ENCODE measurements at regions not wholly inside any gene's neighbourhood (a gene's known extent, or its start where the extent isn't known, plus 50 kb on each side); places are given as distances from the start of the nearest gene placed in this dataset.
"Not testable (repeated sequence)": the region's sequence is repeated elsewhere in the genome, so short reads cannot be mapped to it uniquely, and the experiment has no call there.

DNA sequence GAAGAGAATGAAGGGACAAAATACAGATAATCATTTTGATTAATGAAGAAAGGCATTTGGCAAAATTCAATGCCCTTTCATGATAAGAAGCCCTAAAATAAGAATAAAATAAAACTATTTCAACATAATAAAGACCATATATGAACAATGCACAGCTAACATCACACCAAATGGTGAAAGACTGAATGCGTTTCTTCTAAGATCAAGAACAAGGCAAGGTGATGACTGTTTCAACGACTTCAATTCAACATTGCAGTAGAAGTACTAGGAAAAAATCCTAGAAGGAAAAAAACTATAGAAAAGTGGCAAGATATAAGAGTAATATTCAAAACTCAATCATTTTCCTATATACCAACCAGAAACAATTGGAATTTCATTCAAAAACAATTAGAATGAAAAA, 280.1 kb upstream of the GRM7 start:
- DNase-seq (ENCODE audit: low spot score), result no peak

DNA sequence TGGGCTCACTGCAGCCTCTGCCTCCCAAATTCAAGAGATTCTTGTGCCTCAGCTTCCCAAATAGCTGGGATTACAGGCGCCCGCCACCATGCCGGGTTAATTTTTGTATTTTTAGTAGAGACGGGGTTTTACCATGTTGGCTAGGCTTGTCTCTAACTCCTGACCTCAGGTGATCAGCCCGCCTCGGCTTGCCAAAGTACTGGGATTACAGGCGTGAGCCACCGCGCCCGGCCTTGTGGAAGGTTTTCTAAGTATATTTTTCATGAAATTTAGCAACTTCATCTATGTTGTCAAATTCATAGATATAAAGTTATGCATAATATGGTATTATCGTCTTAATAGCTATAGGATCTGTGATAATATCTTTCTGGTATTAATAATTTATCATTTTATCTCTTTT, 275.6 kb upstream of the GRM7 start:
- DNase-seq (ENCODE audit: low spot score), result no peak

DNA sequence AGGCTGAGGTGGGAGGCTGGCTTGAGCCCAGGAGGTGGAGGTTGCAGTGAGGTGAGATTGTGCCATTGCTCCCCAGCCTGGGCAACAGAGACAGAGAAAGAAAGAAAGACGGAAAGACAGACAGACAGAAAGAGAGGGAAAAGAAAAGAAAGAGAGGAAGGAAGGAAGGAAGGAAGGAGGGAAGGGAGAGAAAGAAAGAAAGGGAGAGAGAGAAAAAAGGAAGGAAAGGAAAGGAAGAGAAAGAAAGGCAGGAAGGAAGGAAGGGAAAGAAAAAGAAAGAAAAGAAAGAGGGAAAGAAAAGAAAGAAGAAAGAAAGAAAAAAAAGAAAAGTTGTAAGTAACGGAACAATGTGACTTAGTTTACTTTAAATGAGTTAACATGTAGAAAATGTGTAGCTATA, 260.7 kb upstream of the GRM7 start:
- DNase-seq (ENCODE audit: low spot score), result no peak

DNA sequence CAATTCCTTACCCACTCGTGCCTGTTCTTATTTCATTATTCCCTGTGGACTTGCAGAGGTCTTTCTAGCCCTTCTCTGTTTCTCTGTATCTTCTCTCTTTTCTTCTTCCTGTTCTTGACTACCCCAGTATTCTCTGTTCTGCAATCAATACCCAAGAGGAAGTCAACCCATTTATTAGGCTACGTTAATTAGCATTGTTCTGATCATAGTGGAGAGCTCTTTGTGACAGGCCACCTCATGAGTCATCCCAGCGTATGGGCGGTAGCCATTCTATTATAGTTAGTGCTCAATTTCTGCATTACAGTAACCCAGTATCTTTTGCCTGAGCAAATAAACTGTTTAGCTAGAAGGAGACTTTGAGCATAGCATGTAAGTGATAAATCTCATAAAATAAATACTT, 259.5 kb upstream of the GRM7 start:
- DNase-seq (ENCODE audit: low spot score), result no peak

DNA sequence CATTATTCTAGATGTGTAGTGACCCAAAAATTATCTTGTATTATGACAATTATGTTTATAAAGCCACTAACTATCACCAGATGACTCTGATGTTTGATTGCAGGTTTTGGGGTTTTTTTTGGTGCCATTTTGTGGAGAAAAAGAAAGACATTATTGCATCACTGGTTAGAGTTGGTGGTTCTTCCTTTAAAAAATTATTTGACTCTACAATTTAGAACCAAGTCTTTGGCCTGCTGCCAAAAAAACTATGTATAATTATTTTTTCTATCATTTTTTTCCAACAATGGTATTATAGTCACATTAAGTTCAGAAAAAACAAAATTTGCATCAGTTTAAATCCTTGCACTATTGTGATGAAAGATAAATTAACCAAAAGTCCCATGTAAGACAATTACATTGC, 258.6 kb upstream of the GRM7 start:
- DNase-seq (ENCODE audit: low spot score), result no peak

DNA sequence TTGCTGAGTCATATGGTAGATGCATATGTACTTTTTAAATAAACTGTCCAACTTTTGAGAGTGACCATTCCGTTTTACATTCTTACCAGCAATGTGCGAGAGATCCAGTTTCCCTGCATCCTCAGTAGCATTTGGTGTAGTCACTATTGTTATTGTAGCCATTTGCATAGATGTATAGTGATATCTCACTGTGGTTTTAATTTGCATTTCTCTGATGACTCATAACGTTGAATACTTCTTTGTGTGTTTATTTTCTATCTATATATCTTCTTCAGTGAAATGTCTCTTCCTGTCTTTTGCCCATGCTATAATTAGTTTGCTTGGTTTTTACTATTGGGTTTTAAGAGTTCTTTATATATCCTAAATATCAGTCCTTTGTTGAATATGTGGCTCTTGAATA, 255.7 kb upstream of the GRM7 start:
- DNase-seq (ENCODE audit: low spot score), result no peak

DNA sequence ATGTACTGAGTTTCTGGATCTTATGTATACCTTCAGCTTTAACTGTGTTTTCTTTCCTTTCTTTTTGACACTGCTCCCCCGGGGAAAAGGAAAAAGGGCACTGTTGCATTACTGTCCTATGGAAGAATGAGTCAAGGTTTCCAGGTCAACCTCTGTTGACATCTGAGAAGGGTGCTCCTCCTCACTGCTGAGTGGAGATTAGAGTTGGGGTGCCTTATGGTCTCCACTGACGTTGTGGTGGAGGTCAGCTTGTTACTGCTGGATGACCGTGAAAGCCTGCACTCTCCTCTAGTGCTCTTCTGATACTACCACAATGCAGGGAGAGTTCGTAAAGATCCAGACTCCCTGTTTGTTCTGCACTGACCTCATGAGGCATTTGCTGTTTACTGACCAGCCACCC, 252.1 kb upstream of the GRM7 start:
- DNase-seq (ENCODE audit: low spot score), result no peak

DNA sequence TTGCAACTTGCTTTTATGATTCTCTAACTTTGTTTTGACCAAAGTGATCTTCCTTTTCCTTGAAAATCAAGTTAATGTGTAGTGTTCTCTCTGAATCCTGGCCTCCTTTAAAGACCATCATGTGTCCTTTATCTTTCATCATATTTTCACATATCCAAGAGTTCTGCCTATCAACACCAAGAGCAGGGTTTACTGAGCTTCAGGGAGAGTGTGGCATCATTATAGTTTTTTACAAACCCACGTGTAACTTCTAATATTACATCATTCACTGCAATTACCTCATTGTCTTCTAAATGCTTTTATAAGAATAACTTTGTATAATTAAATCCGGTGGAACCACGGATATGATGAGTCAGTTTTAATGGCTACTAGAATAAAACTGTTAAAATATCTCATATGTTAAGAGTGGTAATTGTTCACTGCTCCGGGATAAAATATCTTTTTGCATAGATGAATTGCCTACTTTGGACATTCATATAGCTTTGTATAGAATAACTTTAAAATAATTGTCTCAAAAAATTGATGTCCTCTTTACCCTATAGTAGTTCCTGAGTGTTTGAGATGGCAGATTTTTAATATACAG, 248.8 kb upstream of the GRM7 start:
- no peak for DNase-seq (ENCODE audit: low spot score)

DNA sequence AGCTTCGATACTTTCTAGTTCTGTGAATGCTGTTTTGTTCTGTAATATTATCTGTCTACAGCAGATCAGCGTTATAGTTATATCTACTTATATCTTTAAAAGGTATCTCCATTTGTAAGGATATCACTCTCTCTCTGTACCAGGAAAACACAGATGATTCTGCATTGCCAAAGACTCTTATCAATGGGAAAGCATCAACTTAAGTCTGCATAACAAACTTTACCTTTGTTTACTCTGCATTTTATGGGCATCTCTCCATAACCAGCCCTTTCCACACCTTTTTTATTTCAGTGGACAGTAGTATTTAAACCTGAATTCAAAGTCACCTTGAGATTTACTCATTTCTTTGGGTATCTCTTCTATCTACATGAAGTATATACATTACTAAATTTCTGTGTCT, 238.7 kb upstream of the GRM7 start:
- DNase-seq (ENCODE audit: low spot score), result no peak

DNA sequence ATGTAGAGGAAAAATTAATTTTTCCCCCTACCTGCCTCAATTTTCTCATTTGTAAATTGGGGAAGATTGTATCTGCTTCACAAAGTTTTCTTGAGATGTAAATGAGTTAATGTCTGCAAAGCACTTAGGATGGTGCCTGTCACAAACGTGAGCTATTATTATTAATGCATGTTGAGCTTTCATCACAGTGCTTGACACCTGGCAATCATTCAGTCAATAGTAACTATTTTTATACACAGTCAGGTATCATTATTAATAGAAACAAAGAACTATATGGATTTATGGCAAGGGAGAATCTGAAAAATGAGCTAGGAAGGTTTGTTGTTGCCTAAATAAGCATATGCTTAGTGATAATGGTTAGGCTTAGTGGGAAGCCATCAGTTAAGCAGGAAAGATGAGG, 238.2 kb upstream of the GRM7 start:
- DNase-seq (ENCODE audit: low spot score), result no peak

DNA sequence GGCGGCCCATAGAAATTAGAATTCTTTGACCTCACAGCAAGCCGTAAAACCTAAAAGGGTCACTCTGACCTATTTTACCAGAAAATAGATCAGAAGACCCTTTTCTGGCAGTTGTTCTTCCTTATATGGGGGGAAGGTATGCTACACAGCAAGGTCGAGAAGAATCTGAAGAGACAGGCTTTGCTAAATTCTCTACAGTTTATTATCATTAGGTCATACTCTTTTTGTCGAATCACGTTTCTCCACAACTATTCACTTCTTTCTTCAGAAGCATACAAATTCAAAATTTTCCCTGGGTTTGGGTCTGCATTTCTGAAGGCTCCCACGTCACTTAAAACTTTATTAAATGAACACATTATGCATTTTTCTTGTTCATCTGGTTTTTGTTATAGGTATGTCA, 229.5 kb upstream of the GRM7 start:
- DNase-seq (ENCODE audit: low spot score), result no peak

DNA sequence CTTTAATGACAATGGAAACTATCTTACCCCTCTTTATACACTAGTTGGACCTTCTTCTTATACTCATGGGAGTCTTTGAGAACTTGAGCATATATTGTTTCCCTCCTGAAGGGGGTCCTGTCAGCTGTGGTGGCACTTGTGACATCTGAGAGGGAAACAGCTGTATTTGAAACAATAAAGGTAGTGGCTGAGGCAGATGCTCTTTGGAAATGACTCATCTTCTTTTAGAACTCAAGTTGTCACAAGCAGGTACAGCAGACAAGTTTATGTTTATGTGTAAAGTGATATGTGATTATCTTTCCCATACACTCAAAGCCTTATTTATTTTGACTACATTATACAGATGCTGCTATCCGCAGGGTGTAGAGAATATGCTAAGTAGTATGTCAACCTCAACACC, 220.0 kb upstream of the GRM7 start:
- DNase-seq (ENCODE audit: low spot score), result no peak

DNA sequence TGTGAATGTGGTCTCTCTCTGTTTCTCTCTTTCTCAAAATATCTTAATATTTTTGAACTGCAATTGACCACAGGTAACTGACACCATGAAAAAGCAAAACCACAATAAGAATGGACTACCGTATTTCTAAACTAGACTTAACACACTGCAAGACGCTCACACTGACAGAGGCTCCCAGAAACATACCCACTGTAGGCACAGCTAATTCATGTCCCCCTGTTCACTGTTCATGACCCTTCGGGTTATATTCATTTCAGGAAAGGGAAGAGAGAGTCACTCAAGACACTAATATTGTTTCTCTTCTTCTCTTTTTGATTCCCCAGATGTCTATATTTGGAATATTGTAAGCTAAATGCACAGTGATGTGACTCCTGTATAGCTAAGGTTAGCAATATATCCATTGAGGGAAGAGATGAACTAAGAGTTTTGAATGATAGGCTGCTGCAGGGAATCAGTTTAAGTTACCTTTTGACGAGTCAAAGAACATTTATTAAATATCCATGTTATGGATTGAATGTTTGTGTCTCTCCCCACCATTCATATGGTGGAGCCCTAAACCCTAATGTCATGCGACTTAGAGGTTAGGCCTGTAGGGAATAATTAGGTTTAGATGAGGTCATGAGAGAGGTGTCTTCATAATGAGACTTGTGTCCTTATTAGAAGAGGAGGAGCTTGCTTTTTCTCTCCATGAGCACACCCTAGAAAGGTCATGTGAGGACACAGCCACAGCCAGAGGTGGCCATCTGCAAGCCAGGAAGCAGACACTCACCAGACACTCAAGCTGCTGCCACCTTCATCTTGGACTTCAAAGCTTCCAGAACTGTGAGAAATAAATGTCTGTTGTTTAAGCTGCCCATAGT, 216.6 kb upstream of the GRM7 start:
- no peak for DNase-seq (ENCODE audit: low spot score)

DNA sequence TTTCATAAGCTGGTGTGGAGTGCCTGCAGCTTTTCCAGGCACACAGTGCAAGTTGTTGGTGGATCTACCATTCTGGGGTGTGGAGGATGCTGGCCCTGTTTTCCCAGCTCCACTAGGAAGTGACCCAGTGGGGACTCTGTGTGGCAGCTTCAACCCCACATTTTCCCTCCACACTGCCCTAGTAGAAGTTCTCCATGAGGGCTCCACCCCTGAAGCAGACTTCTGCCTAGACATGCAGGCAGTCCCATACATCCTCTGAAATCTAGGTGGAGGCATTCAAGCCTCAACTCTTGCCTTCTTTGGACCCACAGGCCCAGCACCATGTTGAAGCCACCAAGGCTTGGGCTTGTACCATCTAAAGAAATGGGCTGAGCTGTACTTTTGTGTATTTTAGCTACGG, 206.2 kb upstream of the GRM7 start:
- DNase-seq (ENCODE audit: low spot score), result no peak

DNA sequence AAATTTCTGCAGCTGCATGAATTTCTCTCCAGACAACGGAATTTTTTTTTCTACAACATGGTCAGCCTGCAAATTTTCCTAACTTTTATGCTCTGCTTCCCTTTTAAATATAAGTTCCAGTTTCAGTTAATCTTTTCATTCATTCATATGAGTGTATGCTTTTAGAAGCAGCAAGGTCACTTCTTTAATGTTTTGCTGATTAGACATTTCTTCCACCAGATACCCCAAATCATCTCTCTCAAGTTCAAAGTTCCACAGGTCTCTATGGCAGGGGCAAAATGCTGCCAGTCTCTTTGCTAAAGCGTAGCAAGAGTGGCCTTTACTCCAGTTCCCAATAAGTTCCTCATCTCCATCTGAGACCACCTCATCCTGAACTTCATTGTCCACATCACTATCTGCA, 205.6 kb upstream of the GRM7 start:
- DNase-seq (ENCODE audit: low spot score), result no peak

DNA sequence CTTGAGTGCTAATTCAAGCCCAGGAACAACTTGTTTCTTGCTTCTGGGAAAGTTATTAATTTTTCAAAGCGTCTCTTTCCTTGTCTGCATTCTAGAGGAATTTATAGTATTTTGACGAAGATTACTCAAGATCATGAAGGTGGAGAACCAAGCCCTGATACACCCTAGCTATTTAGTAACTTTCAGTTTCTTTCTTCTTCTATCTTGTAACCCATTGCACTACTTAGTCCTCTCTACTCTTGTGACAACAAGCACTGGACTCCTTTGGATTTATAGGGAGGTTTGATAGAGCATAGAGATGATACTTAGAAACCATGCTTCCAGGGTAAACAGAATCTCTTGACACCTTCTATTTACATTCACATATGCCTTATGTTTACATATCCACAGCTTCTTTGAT, 203.3 kb upstream of the GRM7 start:
- DNase-seq (ENCODE audit: low spot score), result no peak

DNA sequence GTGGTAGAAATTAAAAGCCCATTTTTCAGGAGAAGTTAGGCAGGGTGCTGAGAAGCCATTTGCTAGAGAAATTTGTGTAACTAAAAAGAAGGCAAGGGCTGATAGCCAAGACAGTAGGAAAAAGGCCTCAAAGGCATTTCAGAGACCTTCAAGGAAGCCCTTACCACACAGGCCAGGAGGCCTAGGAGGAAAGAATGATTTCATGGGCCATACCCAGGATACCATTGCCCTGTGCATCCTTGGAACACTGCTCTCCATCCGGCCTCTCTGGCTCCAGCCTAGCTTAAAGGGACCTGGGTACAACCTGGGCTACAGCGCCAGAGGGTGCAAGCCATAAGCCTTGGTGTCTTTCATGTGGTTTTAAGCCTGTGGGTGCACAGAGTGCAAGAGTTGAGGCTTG, 193.6 kb upstream of the GRM7 start:
- DNase-seq (ENCODE audit: low spot score), result no peak

DNA sequence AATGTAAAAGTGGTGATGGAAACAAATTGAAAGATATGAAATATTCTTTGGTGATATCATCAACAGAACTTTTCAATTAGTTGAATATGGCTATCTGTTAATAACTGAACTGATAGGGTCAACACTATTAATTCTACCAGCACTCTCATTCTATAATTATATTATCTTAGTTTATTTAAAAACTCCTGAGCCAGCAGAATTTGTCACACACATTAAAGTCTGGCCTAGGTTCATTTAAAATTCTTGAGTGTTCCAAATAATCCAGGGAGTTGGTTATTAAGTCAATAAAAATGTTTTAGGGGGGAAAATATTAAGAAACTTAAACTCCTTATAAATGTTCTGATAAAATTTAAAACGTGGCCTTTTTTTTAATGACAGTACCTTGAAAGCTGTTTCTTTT, 189.6 kb upstream of the GRM7 start:
- DNase-seq (ENCODE audit: low spot score), result no peak

DNA sequence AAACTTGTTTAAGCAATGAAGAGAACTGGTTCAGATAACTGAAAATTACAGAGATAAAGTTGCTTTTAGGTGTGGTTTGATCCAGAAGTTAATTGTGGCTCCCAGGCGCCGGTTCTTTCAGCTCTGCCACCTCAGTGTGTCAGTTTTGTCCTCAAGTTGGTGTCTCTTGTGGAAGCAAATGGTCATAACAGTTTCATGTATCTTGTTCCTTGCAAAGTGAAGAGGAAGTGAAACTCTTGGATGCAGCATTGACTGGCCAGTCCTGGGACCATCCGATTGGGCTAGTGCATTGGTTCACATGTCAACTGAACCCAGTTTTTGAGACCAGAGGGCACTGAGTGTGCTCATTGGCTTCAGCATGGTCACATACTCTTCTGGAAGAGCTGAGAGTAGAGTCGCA, 181.4 kb upstream of the GRM7 start:
- no peak for DNase-seq (ENCODE audit: low spot score)

DNA sequence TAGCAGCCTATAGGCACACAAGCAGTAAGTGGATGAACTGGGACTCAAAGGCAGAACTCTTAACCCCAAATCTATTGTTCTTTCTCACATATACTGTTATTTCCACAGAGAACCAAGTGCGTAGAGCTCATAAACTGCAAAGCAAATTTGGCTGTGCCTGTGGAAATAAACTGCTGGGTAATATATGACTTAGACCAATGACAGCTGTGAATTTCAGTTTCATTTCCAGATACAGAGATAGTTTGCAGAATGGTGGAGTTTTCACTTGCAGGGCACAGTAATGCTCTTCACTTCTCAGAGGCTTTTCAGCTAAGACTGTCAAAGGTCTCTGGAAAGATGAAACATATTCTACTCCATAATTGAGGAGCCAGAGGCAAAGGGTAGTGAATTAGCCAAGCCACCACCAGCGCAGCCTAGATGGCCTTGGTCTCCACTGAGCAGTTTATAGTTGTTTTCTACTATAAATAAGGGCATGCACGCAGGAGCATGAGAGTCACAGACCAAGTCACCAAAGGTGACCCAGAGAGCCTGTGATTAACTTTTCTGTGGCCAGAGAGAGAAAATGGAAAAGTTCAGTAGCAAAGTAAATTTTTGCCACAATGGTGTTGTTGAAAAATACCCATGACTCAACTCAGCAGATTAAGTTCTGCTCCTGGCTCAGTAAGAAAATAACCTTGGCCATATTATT, 180.7 kb upstream of the GRM7 start:
- no peak for DNase-seq (ENCODE audit: low spot score)

DNA sequence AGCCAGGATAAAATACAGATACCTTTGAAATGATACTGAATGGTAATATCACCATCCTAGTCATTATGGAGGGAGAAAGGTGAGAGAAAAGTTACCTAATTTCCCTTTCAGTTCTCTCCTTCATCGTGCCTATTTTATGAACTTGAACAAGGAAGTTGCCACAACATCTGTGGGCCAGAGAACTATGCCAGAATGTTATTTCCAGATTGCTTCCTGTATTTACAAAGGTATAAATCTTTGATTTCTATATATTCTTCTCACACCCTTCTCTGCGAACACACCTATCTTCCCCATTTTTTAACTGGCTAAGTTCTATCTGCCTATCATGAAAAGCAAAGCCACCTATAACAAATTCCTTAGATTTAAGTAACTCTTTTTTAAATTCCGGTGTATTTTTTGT, 163.6 kb upstream of the GRM7 start:
- DNase-seq (ENCODE audit: low spot score), result no peak

DNA sequence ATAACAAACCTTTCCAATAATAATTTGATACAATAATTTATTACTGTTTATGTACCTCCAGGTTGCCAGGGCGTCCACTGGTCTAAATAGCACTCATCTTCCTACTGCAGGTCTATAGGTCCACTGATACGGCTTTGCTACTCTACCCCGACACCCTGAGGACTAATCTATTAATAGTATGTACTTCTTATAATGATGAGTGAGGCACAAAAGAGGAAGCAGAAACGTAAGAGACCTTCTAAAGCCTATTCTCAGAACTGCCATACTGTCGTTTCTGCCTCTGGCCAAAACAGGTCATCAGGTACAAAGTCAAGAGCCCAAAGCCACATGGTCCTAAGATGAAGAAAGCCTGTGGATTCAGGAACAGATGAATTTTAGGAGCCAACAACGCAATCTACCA, 163.2 kb upstream of the GRM7 start:
- no peak for DNase-seq (ENCODE audit: low spot score)

DNA sequence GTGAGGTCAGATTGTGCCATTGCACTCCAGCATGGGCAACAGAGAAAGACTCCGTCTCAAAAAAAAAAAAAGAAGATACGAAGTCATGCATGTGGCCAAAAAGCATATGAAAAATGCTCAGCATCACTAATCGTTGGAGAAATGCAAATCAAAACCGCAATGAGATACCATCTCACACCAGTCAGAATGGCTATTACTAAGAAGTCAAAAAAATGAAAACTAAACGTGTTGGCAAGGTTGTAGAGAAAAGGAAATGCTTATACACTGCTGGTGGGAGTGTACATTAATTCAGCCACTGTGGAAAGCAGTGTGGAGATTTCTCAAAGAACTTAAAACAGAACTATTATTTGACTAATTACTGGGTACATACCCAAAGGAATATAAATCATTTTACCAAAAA, 156.1 kb upstream of the GRM7 start:
- DNase-seq (ENCODE audit: low spot score), result not testable (repeated sequence)

DNA sequence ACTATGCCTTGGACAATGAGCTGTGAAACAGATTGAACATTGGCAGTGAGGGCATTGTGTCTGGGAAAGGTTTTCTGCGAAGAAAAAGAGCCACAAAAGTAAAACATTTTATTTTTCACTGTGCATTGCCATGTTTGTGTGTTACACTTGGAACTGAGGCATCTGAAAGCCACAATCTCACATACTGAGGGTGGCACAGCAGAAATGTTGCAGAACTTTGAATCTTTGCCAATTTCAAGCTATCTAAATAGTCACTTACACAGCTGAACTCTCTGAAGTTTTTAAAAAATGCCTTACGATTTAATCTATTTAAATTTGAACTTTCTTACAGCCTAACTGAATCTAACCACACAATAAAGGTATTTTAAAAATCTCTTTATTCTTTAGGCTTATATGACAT, 154.1 kb upstream of the GRM7 start:
- DNase-seq (ENCODE audit: low spot score), result no peak
